Activated CD4-positive, alpha-beta memory T cell treated with anti-CD3 and anti-CD28 coated beads, Interleukin-2, amount 10 ng/mL, durations not matched to agents 7 days and 5 days (primary cell): ENCODE measurements at regions not wholly inside any gene's neighbourhood (a gene's known extent, or its start where the extent isn't known, plus 50 kb on each side); places are given as distances from the start of the nearest gene placed in this dataset.

Source experiments
- CTCF ChIA-PET: fragments of 350-600 bp; sonication (Branson Sonifier 250); formaldehyde crosslinking; loops from one replicate; lab custom pipeline; 2021; ENCODE audit warnings: antibody characterized with exemption, inconsistent platforms; lab: Charles Lee
- POLR2A ChIA-PET: fragments of 350-600 bp; sonication (Branson Sonifier 250); formaldehyde crosslinking; loops from one replicate; lab custom pipeline; 2021; ENCODE audit warnings: antibody characterized with exemption; lab: Charles Lee
- DNase-seq: peaks from one replicate; pipeline ENCODE4 v3.0.0-alpha.2; 2020
- H3K27ac Mint-ChIP-seq: one replicate; pipeline ENCODE4 v1.8.0; 2021; ENCODE audit warnings: mild to moderate bottlenecking, mixed read lengths
- H3K27me3 Mint-ChIP-seq: one replicate; pipeline ENCODE4 v1.8.0; 2021; ENCODE audit warnings: mixed read lengths
- H3K36me3 Mint-ChIP-seq: one replicate; pipeline ENCODE4 v1.8.0; 2021; ENCODE audit warnings: low read depth, mixed read lengths
- H3K4me1 Mint-ChIP-seq: one replicate; pipeline ENCODE4 v1.8.0; 2021; ENCODE audit warnings: mixed read lengths
- H3K4me3 Mint-ChIP-seq: one replicate; pipeline ENCODE4 v1.8.0; 2021; ENCODE audit warnings: mild to moderate bottlenecking, mixed read lengths
- H3K9me3 Mint-ChIP-seq: one replicate; pipeline ENCODE4 v1.8.0; 2021; ENCODE audit warnings: mixed read lengths

DNA sequence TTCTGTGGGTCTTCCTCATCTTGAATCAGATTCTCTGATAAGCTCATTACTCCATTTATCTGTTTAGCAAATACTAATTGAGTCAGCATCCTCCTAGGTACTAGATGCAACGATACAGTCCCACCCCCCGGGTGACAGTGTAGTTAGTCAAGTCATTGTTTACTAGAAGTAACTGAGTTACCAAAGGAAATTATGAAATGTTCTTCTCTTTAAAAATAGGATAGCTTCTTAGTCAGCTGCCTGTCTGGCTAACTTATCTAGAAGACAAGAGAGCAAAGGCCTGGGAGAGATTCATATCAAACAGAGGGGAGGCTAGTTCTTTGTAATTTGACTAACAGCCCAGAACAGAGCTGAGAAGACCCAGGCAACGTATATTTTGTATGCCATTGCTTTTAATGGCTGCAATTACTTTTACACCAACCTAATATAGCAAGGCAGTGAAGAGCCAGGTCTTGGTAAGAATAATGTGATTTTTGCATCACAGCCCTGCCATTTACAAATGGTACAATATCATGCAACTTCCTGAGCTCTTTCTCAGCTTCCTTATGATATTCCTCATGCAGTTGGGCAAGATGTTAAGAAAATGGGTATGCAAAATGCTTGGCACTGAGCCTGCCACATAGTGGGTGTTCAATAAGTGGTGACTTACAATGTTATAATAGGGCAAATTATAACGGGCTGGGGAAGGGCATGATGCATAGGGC lies 149.9 kb downstream of the CHIC2 start:
- peaks cover 17% of the 10 kb centered on the region for H3K27me3 Mint-ChIP-seq
- H3K4me1 Mint-ChIP-seq = no peaks in the 10 kb centered on the region
- CTCF ChIA-PET = interaction anchor here (1.2 to 1.7 kb wide), 2 partner anchors 15 to 319 kb away, joined by 3 to 5 read pairs; no protein-coding TSS in a partner anchor
- no peak overlapping the region for H3K27ac Mint-ChIP-seq
- H3K9me3 Mint-ChIP-seq = no peaks in the 10 kb centered on the region
- no peak overlapping the region for H3K4me3 Mint-ChIP-seq
- no peak for DNase-seq
- H3K36me3 Mint-ChIP-seq = no peaks in the 10 kb centered on the region
- POLR2A ChIA-PET = no interaction called here

DNA sequence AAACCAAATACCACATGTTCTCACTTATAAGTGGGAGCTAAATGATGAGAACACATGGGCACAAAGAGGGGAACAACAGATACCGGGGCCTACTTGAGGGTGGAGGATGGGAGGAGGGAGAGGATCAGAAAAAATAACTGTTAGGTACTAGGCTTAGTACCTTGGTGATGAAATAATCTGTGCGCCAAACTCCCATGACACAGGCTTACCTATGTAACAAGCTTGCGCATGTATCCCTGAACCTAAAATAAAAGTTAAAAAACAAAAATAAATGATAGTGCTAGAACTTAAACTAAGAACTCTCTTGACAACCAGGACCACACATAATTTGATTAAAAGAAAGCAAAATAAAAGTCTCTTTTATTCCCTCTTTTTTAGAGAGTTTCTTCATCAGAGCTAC lies 150.6 kb downstream of the CHIC2 start:
- Mint-ChIP-seq H3K27me3 (peaks cover 15% of the 10 kb centered on the region), H3K4me3 (no peak overlapping the region), H3K36me3 (no peaks in the 10 kb centered on the region), H3K9me3 (no peaks in the 10 kb centered on the region), H3K4me1 (peaks cover 1% of the 10 kb centered on the region), H3K27ac (no peak overlapping the region)
- ChIA-PET POLR2A (no interaction called here), CTCF (interaction anchor here (1.2 to 2.7 kb wide), 3 partner anchors 16 to 320 kb away, joined by 3 to 11 read pairs (median 5); no protein-coding TSS in a partner anchor)
- DNase-seq = no peak

DNA sequence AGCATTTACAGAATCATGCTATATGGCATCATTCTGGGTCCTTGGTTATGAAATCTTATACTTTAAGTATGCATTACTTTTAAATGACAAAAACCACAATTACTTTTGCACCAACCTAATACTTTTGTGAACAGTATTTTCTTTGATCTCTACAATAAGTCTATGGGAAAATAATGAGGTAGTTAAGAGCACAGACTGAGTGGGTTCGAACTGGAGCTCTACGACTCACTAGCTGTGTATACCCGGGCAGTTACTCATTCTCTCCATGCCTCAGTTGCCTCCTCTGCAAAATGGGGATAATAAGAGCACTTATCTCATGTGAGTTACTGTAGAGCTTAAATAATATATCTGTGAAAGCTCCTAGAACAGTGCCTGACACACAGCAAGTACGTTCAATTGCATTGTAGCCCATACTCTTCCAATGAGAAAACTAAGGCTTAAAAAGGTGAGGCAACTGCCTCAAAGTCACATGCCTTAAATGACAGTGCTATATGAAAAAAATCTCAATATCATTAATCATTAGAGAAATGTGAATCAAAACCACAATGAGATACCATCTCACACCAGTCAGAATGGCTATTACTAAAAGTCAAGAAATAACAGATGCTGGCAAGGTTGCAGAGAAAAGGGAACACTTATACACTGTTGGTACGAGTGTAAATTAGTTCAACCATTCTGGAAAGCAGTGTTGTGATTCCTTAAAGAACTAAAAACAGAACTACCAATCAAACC lies 151.5 kb downstream of the CHIC2 start:
- peaks cover 8% of the 10 kb centered on the region for H3K4me1 Mint-ChIP-seq
- CTCF ChIA-PET = interaction anchor here (2.7 kb wide), 1 partner anchor 321 kb away, joined by 11 read pairs; no protein-coding TSS in a partner anchor
- POLR2A ChIA-PET = no interaction called here
- no peak for DNase-seq
- no peak overlapping the region for H3K4me3 Mint-ChIP-seq
- no peaks in the 10 kb centered on the region for H3K9me3 Mint-ChIP-seq
- no peak overlapping the region for H3K27ac Mint-ChIP-seq
- H3K36me3 Mint-ChIP-seq = no peaks in the 10 kb centered on the region
- H3K27me3 Mint-ChIP-seq = peaks cover 20% of the 10 kb centered on the region

DNA sequence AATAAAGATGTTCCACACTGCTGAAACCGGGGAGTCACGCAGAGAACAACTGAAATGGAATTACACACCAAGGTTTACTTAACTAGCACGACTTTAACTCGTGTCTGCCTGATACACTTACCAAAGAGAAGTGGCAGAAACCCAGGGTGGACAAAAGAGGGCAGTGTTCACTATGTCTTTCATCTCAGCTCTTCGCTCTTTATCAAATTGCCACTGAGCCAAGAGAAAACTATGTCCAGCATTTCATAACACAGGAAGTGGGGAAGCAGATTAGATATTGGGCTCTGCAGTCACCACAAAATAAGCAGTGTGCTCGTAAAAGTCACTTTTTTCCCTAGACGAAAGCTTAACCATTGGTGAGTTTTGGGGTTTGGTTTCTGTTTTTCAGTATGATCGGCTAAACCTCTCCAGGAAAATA lies 155.7 kb downstream of the CHIC2 start:
- Mint-ChIP-seq H3K4me3 (no peak overlapping the region), H3K36me3 (no peaks in the 10 kb centered on the region), H3K4me1 (peaks cover 13% of the 10 kb centered on the region), H3K9me3 (no peaks in the 10 kb centered on the region), H3K27me3 (peaks cover 41% of the 10 kb centered on the region), H3K27ac (no peak overlapping the region)
- ChIA-PET CTCF (interaction anchor here (0.6 to 3.9 kb wide), 9 partner anchors 21 to 329 kb away, joined by 3 to 40 read pairs (median 4); no protein-coding TSS in a partner anchor), POLR2A (no interaction called here)
- peak; percentile 20 for DNase-seq

DNA sequence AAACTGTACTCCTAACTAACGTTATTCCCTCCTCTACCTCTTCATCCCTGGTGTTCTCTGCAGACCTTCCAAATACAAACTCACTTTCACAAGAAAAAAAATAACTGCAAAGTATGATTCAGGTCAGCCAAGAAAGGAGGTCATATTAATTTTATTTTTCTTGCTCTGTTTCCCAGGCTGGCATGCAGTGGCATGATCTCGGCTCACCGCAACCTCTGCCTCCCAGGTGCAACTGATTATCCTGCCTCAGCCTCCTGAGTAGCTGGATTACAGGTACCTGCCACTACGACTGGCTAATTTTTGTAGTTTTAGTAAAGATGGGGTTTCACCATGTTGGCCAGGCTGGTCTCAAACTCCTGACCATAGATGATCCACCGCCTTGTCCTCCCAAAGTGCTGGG lies 156.6 kb downstream of the CHIC2 start:
- DNase-seq = no peak
- ChIA-PET POLR2A (no interaction called here), CTCF (interaction anchor here (0.6 to 3.9 kb wide), 6 partner anchors 21 to 491 kb away, joined by 3 to 40 read pairs (median 4); no protein-coding TSS in a partner anchor)
- Mint-ChIP-seq H3K4me3 (no peak overlapping the region), H3K4me1 (peaks cover 13% of the 10 kb centered on the region), H3K27me3 (peaks cover 43% of the 10 kb centered on the region), H3K36me3 (no peaks in the 10 kb centered on the region), H3K27ac (no peak overlapping the region), H3K9me3 (no peaks in the 10 kb centered on the region)

DNA sequence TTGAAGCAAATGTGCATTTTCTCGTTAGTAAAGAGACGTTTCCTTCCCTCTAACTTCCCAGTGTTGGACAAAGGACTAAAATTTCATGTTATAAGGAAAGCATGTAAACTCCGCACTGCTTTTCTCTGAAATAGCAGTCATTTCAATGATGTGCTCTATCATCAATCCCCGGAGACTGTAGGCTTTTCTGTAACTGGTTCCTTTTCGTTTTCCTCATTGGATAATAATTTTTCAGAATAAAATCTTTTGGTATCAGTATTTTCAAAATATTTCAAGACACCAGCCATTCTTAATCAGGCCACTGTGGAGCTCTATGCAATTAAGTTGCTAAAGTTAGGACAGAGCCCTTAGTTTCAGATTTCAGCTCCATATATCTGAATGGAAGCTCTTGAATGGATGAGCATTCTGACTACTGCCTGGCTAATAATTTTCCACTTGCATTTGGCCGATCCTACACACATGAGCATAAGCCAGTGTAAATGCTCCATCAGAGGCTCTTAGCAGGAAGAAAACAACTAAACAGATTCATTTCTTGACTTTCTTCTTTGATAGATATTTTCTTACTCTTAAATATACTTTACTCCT lies 157.7 kb downstream of the CHIC2 start:
- Mint-ChIP-seq H3K4me1 (peaks cover 13% of the 10 kb centered on the region), H3K27me3 (peaks cover 43% of the 10 kb centered on the region), H3K36me3 (no peaks in the 10 kb centered on the region), H3K9me3 (no peaks in the 10 kb centered on the region), H3K4me3 (no peak overlapping the region), H3K27ac (no peak overlapping the region)
- POLR2A ChIA-PET = no interaction called here
- CTCF ChIA-PET = interaction anchor here (0.6 to 3.1 kb wide), 2 partner anchors 21 to 327 kb away, joined by 4 to 18 read pairs; no protein-coding TSS in a partner anchor
- DNase-seq = no peak

DNA sequence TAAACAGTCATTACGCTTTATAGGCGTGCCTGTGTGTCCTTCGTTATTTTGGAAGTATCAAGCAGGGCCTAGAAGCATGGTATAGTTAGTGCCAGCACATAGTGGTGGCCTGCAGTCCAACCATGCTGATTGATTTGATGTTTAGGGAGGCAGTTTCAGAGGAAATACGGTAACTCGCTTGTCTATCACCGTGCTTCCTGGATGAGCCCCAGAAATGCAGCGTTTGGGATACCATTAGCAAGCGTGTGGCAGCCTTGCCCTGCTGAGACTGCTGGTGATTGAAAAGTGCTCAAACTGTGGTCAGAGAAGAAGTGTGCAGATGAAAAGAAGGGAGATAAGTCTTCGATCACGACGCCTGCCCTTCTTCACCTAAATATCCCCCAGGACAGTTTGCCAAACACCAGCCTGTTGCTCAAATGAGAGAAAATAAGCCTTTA lies 158.4 kb downstream of the CHIC2 start:
- Mint-ChIP-seq H3K4me3 (peak overlapping the region; percentile 65), H3K36me3 (no peaks in the 10 kb centered on the region), H3K9me3 (no peaks in the 10 kb centered on the region), H3K27ac (no peak overlapping the region), H3K27me3 (peaks cover 43% of the 10 kb centered on the region), H3K4me1 (peaks cover 13% of the 10 kb centered on the region)
- POLR2A ChIA-PET = no interaction called here
- CTCF ChIA-PET = interaction anchor here (3.1 kb wide), 1 partner anchor 328 kb away, joined by 18 read pairs; no protein-coding TSS in a partner anchor
- DNase-seq = peak; percentile 17

DNA sequence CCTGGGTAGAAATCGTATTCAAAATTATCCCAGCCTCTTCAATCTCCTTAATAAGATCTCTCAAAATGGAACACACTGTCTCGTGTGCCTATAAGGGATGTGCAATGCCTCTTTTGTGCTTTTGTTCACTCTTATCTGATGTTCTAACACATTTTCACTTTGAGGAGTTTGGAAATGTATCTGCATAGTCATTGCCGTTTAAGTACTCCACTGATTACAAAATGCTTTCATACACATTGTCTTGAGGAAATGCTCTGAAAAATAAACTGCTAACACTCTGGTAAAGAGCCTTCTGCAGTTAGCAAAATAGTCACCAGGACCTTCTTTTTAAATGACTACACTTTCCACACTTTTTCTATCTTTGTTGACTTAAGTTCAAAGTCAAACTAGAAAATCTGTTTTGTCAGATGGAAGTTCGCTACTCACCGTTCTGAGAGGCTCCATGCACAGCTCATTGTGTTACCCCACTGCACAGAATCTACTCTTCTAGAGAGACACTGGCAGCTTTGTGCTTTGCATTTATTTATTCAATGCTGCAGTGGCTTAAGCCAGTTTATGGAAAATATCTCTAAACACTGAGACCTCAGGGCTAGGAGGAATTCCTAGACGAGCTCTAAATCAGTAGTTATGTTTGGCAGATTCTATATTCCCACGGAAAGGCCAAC lies 159.0 kb downstream of the CHIC2 start:
- ChIA-PET POLR2A (no interaction called here), CTCF (interaction anchor here (3.1 kb wide), 1 partner anchor 328 kb away, joined by 18 read pairs; no protein-coding TSS in a partner anchor)
- H3K9me3 Mint-ChIP-seq = no peaks in the 10 kb centered on the region
- H3K4me1 Mint-ChIP-seq = peaks cover 13% of the 10 kb centered on the region
- H3K4me3 Mint-ChIP-seq = no peak overlapping the region
- no peaks in the 10 kb centered on the region for H3K36me3 Mint-ChIP-seq
- no peak for DNase-seq
- H3K27ac Mint-ChIP-seq = no peak overlapping the region
- peaks cover 39% of the 10 kb centered on the region for H3K27me3 Mint-ChIP-seq

DNA sequence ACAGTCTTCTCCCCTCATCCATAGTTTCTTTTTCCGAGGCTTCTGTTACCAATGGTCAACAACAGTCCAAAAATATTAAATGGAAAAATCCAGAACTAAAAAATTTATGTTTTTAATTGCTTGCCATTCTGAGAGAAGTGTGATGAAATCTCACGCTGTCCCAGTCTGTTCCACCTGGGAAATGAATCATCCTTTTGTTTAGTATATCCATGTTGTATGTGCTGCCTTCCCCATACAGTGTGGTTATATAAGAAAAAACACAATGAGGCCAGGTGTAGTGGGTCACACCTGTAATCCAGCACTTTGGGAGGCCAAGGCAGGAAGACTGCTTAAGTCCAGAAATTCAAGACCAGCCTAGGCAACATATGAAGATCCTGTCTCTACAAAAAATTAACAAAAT lies 161.6 kb downstream of the CHIC2 start:
- POLR2A ChIA-PET = no interaction called here

DNA sequence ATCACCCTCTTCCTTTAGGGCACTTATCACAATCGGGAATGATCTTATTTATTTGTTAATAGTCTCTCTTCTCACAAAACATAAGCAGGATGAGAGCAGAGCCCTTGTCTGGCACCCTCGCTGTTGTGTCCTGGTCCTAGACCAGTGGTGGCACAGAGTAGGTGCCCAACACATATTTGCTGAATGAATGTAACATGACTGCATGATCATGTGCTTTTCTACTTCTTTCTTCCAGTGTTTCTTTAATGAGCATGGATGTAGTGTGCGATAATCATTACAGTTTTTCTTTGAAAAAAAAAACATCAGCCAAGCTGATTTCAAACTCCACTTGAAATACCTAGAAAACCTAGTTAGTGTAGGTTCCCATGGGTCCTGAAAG lies 164.1 kb downstream of the CHIC2 start:
- no peak overlapping the region for H3K27ac Mint-ChIP-seq
- ChIA-PET POLR2A (no interaction called here), CTCF (no interaction called here)
- H3K27me3 Mint-ChIP-seq = peaks cover 23% of the 10 kb centered on the region
- DNase-seq = no peak
- H3K4me3 Mint-ChIP-seq = no peak overlapping the region
- H3K4me1 Mint-ChIP-seq = no peaks in the 10 kb centered on the region
- H3K9me3 Mint-ChIP-seq = no peaks in the 10 kb centered on the region
- H3K36me3 Mint-ChIP-seq = no peaks in the 10 kb centered on the region

More for the DNA sequence above, 161.6 kb downstream of the CHIC2 start:
- Mint-ChIP-seq H3K4me3 (no peak overlapping the region), H3K4me1 (peaks cover 4% of the 10 kb centered on the region), H3K27ac (no peak overlapping the region), H3K9me3 (no peaks in the 10 kb centered on the region), H3K27me3 (peaks cover 30% of the 10 kb centered on the region), H3K36me3 (no peaks in the 10 kb centered on the region)
- DNase-seq = no peak
- CTCF ChIA-PET = no interaction called here

DNA sequence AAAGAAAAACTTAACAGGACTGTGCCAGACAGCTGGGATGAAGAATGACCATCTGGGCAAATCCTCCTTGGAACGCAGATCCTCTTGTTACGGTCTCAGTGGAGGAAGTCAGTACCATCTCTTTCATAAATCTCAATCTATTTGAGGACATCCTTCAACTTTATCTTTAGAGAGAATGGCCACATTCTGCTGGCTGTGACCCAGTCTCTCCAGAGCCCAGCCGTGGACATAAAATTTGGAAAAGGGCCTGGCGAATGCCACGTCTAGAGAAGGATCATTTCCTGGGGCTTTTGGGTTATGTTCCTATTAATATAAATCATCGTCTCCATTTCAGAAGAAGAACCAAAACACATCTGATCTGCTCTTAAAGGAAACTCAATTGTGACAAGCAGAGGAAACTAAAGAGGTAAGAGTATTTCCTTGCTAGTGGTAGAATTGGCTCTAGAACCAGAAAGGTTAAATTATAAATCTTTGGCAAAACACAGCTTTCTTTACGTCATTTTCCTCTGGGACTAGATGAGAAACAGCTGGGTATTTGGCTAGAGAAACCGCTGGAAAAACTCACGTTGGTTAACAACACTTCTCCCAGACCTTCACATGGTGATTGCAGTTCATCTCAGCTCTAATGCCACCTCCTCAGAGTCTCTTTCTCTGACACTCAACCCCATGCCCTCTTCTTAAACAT lies 164.7 kb downstream of the CHIC2 start:
- Mint-ChIP-seq H3K27ac (no peak overlapping the region), H3K4me3 (no peak overlapping the region), H3K4me1 (no peaks in the 10 kb centered on the region), H3K9me3 (no peaks in the 10 kb centered on the region), H3K27me3 (peaks cover 18% of the 10 kb centered on the region), H3K36me3 (no peaks in the 10 kb centered on the region)
- DNase-seq = no peak
- ChIA-PET POLR2A (no interaction called here), CTCF (no interaction called here)

DNA sequence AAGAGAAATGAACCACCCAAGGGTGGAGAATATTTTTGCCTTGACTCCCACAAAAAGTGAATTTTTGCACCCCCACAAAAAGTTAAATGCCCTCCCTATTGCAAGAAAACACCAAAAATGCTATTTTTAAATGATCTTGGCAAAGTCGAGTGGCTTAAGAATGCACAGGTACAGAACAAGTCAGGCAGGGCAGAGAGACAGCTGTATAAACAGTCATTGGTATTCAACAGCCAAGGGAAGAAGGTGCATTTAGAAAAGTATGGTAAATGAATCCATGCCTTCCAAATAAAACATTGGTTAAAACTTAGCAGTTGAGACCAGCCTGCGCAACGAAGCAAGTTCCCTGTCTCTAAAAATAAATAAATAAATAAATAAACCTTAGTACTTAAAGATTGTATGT lies 169.3 kb downstream of the CHIC2 start:
- Mint-ChIP-seq H3K4me1 (peaks cover 1% of the 10 kb centered on the region), H3K27ac (no peak overlapping the region), H3K36me3 (no peaks in the 10 kb centered on the region), H3K9me3 (no peaks in the 10 kb centered on the region), H3K27me3 (peaks cover 9% of the 10 kb centered on the region), H3K4me3 (no peak overlapping the region)
- ChIA-PET POLR2A (no interaction called here), CTCF (no interaction called here)
- no peak for DNase-seq
